ENCODE measurements at regions not wholly inside any gene's neighbourhood (a gene's known extent, or its start where the extent isn't known, plus 50 kb on each side); places are given as distances from the start of the nearest gene placed in this dataset.
A peak's percentile ranks its signal among the peaks of the same experiment; 100 is the strongest.

DNA sequence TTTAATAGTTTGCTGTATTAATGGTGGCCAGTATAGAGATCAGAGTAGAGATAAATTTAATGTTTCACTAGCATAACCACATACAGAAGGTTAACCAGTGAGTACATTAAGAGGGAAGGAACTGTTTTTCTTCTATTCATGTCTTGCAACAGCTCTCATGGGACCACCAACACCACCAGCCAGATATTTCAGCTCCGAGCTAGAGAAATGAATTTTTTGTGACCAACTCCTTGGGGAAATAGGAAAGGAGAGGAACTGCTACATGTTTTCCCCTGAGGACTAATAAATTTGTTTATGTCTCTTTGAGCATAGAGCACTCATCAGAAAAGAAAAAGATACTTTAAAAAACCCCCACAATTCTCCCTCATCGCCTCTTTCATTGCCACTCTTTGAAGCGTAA lies 247.5 kb downstream of the MBNL1 start:
- no peak for DNase-seq (ENCODE audit: low read depth)

- no peak for DNase-seq (ENCODE audit: low read depth)
Observed at GRCh38 chr3:152517502-152517901, 248.8 kb downstream of the MBNL1 start.

DNA sequence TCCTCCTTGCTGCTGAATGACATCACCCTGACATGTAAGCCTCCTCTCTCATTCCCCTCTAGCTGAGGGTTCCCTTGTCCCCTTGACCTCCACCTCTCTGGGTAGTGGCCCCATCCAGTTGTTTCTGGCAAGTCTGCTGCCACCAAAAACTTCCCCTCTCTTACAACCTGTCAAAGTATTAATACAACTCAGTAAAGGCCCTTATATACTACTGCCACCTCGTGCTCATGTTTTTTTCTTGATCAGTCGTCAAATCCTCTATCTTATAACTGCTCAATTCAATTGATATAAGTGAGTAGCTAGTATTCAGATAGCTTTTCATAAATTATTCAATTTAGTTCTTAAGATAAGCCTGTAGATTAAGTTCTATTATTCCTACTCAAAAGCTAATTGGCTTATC lies 249.6 kb downstream of the MBNL1 start:
- DNase-seq (ENCODE audit: low read depth), result no peak

GRCh38 chr3:152519376-152519775 lies 250.6 kb downstream of the MBNL1 start:
- no peak for DNase-seq (ENCODE audit: low read depth)

GRCh38 chr3:152522036-152522435 lies 253.3 kb downstream of the MBNL1 start:
- no peak for DNase-seq (ENCODE audit: low read depth)

GRCh38 chr3:152524198-152525140 lies 255.7 kb downstream of the MBNL1 start:
- DNase-seq (ENCODE audit: low read depth), result peak; percentile 63

DNA sequence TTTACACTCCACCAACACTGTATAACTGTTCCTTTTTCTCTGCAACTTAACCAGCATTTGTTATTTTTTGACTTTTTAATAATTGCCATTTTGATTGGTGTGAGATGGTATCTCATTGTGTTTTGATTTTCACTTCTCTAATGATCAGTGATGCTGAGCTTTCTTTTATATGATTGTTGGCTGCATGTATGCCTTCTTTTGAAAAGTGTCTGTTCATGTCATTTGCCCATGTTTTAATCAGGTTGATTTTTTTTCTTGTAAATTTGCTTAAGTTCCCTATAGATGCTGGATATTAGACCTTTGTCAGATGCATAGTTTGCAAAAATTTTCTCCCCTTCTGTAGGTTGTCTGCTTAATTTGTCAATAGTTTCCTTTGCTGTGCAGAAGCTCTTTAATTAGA lies 263.0 kb downstream of the MBNL1 start:
- DNase-seq (ENCODE audit: low read depth), result no peak

- no peak for DNase-seq (ENCODE audit: low read depth)
Observed at GRCh38 chr3:152538518-152538917, 269.8 kb downstream of the MBNL1 start.

DNA sequence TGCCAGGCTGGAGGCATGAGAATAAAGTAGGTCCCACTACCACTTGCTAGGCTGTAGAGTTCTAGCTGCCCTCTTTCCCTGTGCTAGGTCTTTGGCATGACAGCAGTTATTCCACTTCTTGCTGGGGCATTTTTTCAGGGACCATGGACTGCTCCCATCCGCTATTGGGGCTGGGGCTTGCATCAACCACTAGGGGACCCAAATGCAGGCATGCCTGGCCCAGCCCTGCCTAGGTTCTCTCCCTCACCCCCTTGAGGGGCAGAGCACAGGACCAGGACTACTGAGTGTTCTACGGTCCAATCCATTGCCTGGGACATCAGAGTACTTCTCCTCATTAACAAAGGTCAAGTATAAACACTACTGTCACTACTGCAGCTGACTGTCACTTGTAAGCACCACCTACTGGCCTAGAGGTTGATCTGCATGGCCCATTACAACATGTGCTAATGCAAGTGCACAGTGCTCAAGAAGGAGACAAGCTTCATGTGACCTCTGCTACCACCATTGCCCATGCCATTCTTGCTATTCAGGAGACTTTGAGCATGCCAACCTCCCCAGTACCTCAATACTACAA lies 270.5 kb downstream of the MBNL1 start:
- DNase-seq (ENCODE audit: low read depth), result no peak

GRCh38 chr3:152540120-152540519 lies 271.4 kb downstream of the MBNL1 start:
- no peak for DNase-seq (ENCODE audit: low read depth)

DNA sequence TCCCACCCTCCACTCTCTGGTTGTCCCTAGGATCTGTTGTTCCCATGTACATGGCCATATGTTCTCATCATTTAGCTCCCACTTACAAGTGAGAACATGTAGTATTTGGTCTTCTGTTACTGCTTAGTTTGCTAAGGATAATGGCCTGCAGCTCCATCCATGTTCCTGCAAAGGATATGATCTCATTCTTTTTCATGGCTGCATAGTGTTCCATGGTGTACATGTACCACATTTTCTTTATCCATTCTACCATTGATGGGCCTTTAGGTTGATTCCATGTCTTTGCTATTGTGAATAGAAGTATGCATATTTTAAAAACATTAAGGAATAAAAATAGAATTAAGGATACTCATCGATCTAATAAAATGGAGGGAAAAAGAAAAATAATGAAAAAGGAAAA lies 278.4 kb downstream of the MBNL1 start:
- DNase-seq (ENCODE audit: low read depth), result no peak

DNA sequence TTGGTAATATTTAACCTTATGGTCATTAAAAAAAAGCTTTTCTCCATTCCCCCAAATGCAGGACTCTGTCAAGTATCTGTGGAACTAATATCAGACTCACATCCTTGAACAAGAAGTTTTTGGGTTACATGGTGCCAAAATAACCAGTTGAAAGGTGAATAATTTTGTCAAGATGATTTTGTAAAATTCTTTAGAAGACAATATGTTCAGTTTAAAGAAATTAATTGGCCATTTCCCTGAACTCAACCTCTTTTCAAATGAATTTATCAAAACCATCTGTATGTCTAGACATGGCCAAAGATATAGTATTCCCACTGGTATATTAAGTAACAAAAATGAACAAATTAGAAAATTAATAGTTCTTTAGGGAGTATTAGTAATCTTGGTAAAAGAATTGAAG lies 280.5 kb downstream of the MBNL1 start:
- no peak for DNase-seq (ENCODE audit: low read depth)

DNA sequence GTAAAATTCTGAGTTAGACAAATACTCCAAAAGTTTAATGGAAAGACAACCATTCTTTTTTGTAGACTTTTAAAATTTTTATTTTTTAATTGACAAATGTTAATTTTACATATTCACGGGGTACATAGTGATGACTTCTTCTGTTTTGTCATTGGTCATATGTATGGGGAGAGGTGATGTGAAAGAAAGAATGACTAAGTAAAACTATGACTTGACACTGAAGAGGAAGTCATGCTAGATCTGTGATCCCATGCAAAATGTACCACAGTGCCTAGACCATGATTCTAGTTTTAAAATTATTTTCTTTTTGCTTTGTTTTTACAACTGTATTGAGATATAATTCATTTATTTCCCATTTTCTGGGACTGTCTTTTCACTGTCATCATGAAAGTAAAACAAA lies 281.6 kb downstream of the MBNL1 start:
- DNase-seq (ENCODE audit: low read depth), result no peak

DNA sequence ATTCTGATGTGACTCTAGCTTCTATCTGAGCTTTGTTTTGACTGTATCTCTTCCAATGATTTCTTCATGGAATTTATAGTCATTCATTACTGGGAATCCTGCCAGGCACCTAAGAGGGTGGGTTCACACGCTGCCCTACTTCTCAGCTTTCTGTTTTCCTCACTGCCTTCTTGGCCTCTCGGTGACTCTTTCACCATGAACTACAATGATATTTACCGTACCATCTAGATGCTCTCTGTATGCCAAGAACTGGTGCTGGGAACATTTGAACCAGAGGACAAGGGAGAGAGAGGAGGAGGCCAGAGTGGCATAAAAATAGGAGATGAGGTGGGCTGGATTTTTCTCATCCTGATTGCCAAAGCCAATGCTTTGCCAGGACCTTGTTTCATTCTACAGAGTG lies 280.0 kb upstream of the P2RY1 start:
- DNase-seq (ENCODE audit: low read depth), result no peak

DNA sequence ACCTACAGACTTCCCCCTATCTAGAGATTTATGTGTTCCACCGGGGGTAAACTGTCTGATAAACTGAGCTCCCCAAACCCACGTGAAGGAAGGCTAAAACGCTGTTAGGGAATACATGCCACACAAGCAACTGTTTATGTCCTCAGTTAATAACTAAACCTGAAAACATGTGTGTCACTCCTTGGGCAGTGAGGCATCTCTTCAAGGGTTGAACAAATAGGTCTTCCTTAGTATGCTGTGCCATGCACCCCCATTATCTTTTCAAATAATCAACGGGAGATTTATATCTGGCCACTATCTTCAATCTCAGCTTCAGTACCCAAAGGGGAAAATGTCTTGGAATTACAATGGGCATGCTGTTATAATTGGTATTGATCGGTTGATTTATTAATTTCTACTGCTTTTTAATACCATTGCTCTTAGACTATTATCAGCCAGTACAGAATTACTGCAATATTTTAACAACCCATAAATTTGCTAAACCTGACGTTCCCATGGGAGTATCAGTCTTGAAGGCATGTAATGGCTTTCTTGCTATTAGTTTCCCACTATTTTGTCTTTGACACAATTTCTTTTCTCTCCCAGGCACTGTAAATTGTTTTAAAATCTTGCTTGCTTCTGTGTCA lies 279.2 kb upstream of the P2RY1 start:
- DNase-seq (ENCODE audit: low read depth), result peak; percentile 17

GRCh38 chr3:152556731-152557254 lies 278.1 kb upstream of the P2RY1 start:
- DNase-seq (ENCODE audit: low read depth), result peak; percentile 32

- no peak for DNase-seq (ENCODE audit: low read depth)
Observed at GRCh38 chr3:152557302-152557999, 277.5 kb upstream of the P2RY1 start.

- no peak for DNase-seq (ENCODE audit: low read depth)
Observed at GRCh38 chr3:152558386-152558785, 276.5 kb upstream of the P2RY1 start.

GRCh38 chr3:152559246-152559645 lies 275.7 kb upstream of the P2RY1 start:
- DNase-seq (ENCODE audit: low read depth), result no peak

- DNase-seq (ENCODE audit: low read depth), result peak; percentile 40
Observed at GRCh38 chr3:152564459-152564858, 270.5 kb upstream of the P2RY1 start.

DNA sequence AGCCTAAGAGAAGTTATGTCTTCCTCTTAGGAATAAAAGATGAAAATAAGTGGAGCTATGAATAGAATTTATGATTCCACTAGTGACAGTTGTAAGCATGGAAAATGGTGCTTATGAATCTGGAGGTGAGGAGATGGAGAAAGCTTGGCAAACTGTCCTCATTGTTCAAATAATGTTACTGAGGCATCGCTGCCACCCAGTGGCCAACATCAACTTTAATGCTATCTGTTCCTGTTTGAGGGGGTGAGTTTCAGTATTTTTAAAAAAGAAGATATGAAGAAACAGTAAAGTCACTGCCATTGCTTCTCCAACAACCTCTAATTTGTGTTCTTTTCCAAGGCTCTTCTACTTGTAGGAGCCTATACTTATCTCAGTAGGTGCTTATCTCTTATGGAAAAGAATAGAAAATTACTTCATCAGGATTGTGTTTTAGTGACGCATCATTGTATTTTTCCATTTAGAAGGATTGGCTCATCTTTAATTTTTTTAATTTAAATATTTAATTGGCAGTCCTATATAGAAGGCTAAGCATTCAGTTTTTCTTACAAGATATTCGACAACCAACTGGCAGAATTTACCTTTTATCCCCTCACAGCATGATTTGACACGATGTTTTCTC lies 260.4 kb upstream of the P2RY1 start:
- peak; percentile 44 for DNase-seq (ENCODE audit: low read depth)

DNA sequence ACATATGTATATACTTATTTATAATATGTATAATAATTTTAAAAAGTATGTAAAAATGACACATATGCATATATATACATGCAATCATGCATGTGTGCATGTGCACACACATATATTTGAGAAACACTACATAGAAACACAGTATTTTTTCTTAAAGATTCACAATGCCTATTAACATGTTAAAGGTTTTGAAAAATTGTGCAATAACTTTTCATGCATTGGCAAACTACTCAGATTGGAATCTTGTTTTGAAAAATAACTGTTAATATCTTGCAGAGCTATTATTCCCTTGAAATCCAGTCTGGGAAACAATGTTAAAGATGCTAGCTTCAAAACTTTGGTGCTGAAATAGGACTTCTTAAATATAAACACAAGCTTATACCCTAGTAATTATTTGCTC lies 256.2 kb upstream of the P2RY1 start:
- DNase-seq (ENCODE audit: low read depth), result no peak

All from renal cortical epithelial cell (primary cell).